SK-N-SH (cell line): ENCODE measurements at regions not wholly inside any gene's neighbourhood (a gene's known extent, or its start where the extent isn't known, plus 50 kb on each side); places are given as distances from the start of the nearest gene placed in this dataset.

Source experiments
- EZH2phosphoT487 ChIP-seq: fragments of 200-600 bp; sonication (generic); IDR thresholded peaks from 2 replicates; pipeline ENCODE4 v1.6.1; 2017; ENCODE audit warnings: low read depth, mixed run types, mild to moderate bottlenecking, antibody characterized with exemption, moderate library complexity, borderline replicate concordance
- IRF3 ChIP-seq: fragments of 150-350 bp; IDR thresholded peaks from 2 replicates; pipeline ENCODE4 v1.6.1; 2016; ENCODE audit warnings: mild to moderate bottlenecking, low read depth, low read length
- POLR2AphosphoS5 ChIP-seq: IDR thresholded peaks from 2 replicates; pipeline ENCODE4 v1.6.1; 2012; ENCODE audit warnings: low read depth, low read length

- no peak for TF ChIP-seq POLR2AphosphoS5
- no peak for TF ChIP-seq EZH2phosphoT487
- TF ChIP-seq IRF3, result no peak
Measured at GRCh38 chr1:14520514-14521163, 77.8 kb upstream of the KAZN start.
